ENCODE measurements at regions not wholly inside any gene's neighbourhood (a gene's known extent, or its start where the extent isn't known, plus 50 kb on each side); places are given as distances from the start of the nearest gene placed in this dataset.

- peak overlapping the region; percentile 29 for H3K27ac Mint-ChIP-seq
- H3K4me1 Mint-ChIP-seq (ENCODE audit: unreplicated experiment), result peaks cover 25% of the 10 kb centered on the region
- no peaks in the 10 kb centered on the region for H3K36me3 Mint-ChIP-seq
- no peak for DNase-seq (ENCODE audit: extremely low spot score, unreplicated experiment)
- H3K4me3 Mint-ChIP-seq, result no peak overlapping the region
- TF ChIP-seq CTCF (conservative IDR thresholded peaks at IDR 0.05), result no peak
- H3K27me3 Mint-ChIP-seq, result no peaks in the 10 kb centered on the region
- no peaks in the 10 kb centered on the region for H3K9me3 Mint-ChIP-seq
These were observed 417.0 kb downstream of the ARHGEF28 start for GRCh38 chr5:74042959-74043358.

- no peak for TF ChIP-seq CTCF (conservative IDR thresholded peaks at IDR 0.05)
- Mint-ChIP-seq H3K36me3 (no peaks in the 10 kb centered on the region), H3K27ac (no peak overlapping the region), H3K27me3 (no peaks in the 10 kb centered on the region), H3K4me3 (no peak overlapping the region), H3K4me1 (ENCODE audit: unreplicated experiment) (peaks cover 25% of the 10 kb centered on the region), H3K9me3 (no peaks in the 10 kb centered on the region)
- DNase-seq (ENCODE audit: extremely low spot score, unreplicated experiment), result no peak
These were observed 416.6 kb downstream of the ARHGEF28 start for GRCh38 chr5:74042559-74042958.

GRCh38 chr5:74041913-74042312 lies 415.9 kb downstream of the ARHGEF28 start:
- peak overlapping the region; percentile 84 for H3K27ac Mint-ChIP-seq
- no peak for DNase-seq (ENCODE audit: extremely low spot score, unreplicated experiment)
- H3K9me3 Mint-ChIP-seq, result no peaks in the 10 kb centered on the region
- no peak overlapping the region for H3K4me3 Mint-ChIP-seq
- no peak for TF ChIP-seq CTCF (conservative IDR thresholded peaks at IDR 0.05)
- no peaks in the 10 kb centered on the region for H3K27me3 Mint-ChIP-seq
- H3K36me3 Mint-ChIP-seq, result no peaks in the 10 kb centered on the region
- peaks cover 25% of the 10 kb centered on the region for H3K4me1 Mint-ChIP-seq (ENCODE audit: unreplicated experiment)

- peaks cover 31% of the 10 kb centered on the region for H3K4me1 Mint-ChIP-seq (ENCODE audit: unreplicated experiment)
- no peaks in the 10 kb centered on the region for H3K36me3 Mint-ChIP-seq
- H3K27ac Mint-ChIP-seq, result peak overlapping the region; percentile 84
- H3K4me3 Mint-ChIP-seq, result peak overlapping the region; percentile 27
- H3K27me3 Mint-ChIP-seq, result no peaks in the 10 kb centered on the region
- no peak for TF ChIP-seq CTCF (conservative IDR thresholded peaks at IDR 0.05)
- no peaks in the 10 kb centered on the region for H3K9me3 Mint-ChIP-seq
- no peak for DNase-seq (ENCODE audit: extremely low spot score, unreplicated experiment)
These were observed 415.0 kb downstream of the ARHGEF28 start for GRCh38 chr5:74040811-74041491.

GRCh38 chr5:74040065-74040551 lies 414.1 kb downstream of the ARHGEF28 start:
- no peak for DNase-seq (ENCODE audit: extremely low spot score, unreplicated experiment)
- no peak for TF ChIP-seq CTCF (conservative IDR thresholded peaks at IDR 0.05)
- Mint-ChIP-seq H3K4me3 (peak overlapping the region; percentile 6), H3K9me3 (no peaks in the 10 kb centered on the region), H3K36me3 (no peaks in the 10 kb centered on the region), H3K4me1 (ENCODE audit: unreplicated experiment) (peaks cover 38% of the 10 kb centered on the region), H3K27ac (peak overlapping the region; percentile 84), H3K27me3 (no peaks in the 10 kb centered on the region)

All from type B pancreatic cell (in vitro differentiated cells).